NB4 (cell line): ENCODE measurements at regions not wholly inside any gene's neighbourhood (a gene's known extent, or its start where the extent isn't known, plus 50 kb on each side); places are given as distances from the start of the nearest gene placed in this dataset.

ENCODE experiments used
- POLR2A ChIP-seq: IDR thresholded peaks from 2 replicates; pipeline ENCODE4 v1.6.1; 2011; ENCODE audit warnings: mild to moderate bottlenecking; ENCODE audit not compliant: insufficient read length; ENCODE audit errors: extremely low read depth
- TF ChIP-seq, protein P1 (sequence below): IDR thresholded peaks from one replicate; pipeline ENCODE4 v1.5.1; 2012; ENCODE audit warnings: low read depth, low read length
- TF ChIP-seq, protein P2 (sequence below): IDR thresholded peaks from 2 replicates; pipeline ENCODE4 v1.6.1; 2011; ENCODE audit warnings: low read depth, low read length

DNA sequence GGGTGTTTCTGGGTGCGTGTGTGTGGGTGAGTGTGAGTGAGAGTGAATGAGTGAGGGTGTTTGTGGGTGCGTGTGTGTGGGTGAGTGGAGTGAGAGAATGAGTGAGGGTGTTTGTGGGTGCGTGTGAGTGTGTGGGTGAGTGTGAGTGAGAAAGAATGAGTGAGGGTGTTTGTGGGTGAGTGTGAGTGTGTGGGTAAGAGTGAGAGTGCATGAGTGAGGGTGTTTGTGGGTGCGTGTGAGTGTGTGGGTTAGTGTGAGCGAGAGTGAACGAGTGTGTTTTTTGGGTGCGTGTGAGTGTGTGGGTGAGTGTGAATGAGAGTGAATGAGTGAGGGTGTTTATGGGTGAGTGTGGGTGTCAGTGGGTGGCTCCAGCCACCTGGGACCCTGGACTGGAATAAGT lies 1676.1 kb upstream of the TENM3 start:
- TF ChIP-seq POLR2A: no peak
- TF ChIP-seq, protein P1, sequence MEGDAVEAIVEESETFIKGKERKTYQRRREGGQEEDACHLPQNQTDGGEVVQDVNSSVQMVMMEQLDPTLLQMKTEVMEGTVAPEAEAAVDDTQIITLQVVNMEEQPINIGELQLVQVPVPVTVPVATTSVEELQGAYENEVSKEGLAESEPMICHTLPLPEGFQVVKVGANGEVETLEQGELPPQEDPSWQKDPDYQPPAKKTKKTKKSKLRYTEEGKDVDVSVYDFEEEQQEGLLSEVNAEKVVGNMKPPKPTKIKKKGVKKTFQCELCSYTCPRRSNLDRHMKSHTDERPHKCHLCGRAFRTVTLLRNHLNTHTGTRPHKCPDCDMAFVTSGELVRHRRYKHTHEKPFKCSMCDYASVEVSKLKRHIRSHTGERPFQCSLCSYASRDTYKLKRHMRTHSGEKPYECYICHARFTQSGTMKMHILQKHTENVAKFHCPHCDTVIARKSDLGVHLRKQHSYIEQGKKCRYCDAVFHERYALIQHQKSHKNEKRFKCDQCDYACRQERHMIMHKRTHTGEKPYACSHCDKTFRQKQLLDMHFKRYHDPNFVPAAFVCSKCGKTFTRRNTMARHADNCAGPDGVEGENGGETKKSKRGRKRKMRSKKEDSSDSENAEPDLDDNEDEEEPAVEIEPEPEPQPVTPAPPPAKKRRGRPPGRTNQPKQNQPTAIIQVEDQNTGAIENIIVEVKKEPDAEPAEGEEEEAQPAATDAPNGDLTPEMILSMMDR: no peak
- TF ChIP-seq, protein P2, sequence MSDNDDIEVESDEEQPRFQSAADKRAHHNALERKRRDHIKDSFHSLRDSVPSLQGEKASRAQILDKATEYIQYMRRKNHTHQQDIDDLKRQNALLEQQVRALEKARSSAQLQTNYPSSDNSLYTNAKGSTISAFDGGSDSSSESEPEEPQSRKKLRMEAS: no peak
